Ecto neural progenitor cell (in vitro differentiated cells): ENCODE measurements at regions not wholly inside any gene's neighbourhood (a gene's known extent, or its start where the extent isn't known, plus 50 kb on each side); places are given as distances from the start of the nearest gene placed in this dataset.

Source experiments
- DNase-seq: peaks from one replicate; pipeline ENCODE4 v3.0.0-alpha.2; 2018; ENCODE audit warnings: low spot score

- no peak for DNase-seq
Observed at GRCh38 chr1:184219414-184219813, 167.4 kb upstream of the C1orf21 start.

DNA sequence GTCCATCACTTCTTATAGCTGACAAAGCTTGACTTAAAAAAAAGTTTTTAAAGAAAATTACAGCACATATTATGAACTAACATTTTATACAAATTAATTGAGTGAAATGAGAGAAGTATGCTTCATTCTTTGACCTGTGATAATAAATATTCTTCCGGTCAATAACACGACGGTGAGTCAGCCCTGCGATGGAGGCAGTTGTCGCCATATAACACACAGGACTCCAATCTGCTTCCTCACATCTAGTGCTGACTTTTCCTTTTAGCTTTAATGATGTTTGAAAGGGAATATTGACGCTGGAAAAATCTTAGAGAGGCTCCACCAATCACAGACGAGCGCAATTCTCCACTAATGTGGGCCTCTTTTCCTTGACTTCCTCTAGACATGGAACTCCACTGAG is 166.9 kb upstream of the C1orf21 start:
- no peak for DNase-seq

- no peak for DNase-seq
Observed at GRCh38 chr1:184221087-184221486, 165.7 kb upstream of the C1orf21 start.

DNA sequence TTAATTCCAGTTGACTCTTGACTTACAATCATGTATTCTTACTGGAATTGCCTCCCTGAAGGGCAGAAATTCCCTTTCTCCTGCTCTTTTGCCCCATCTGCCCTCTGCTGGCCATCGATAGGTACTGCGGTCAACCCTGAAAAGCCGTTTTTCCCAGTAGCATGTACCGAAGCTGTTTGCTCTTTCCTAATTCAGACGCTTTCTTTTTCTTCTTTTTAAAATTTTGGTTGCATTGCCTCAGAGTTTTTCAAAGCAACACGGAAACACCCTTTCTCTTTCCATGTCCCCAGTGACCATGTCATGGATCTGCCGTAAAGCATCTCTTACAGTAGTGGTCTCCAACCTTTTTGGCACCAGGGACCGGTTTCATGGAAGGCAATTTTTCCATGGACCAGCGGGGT is 164.2 kb upstream of the C1orf21 start:
- peak; percentile 63 for DNase-seq

GRCh38 chr1:184223216-184223615 is 163.6 kb upstream of the C1orf21 start:
- no peak for DNase-seq

DNA sequence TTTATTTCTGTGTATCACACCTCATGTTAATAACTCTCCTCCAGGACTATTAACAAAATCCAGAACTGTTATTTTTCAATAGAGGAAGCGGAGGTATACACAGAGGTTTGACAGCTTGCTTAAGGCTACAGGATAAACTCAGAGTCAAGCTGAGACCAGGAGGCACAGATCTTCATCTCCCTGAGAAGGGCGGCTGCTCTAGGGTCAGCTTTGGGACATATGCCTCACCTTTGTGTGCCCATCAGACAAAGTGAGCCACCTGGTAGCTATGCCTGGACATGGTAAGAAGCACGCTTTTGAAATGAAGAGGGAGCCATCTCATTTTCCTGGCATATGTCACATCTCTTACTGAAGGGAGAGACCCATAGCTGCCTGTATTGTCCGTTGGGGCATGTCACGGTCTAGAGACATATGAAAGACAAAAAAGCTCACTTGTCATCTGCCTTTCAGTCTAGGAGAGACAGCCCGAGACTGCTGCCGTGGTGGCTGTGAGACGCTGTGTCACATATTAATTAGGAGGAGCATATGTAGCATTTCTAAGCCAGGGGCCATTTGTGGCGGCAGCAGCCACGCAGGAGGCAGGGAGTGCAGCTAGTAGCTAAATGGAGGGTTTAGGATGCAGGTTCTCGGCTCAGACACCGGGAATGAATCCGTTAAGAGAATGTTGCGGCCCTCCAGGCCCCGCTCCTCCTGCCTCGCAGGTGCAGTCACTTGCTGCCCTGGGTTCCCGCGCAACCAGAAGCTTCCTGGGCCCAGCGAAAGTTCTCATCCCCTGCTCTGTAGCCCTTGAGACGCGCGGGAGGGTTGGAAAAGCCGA is 161.3 kb upstream of the C1orf21 start:
- DNase-seq: no peak

- DNase-seq: no peak
Observed at GRCh38 chr1:184226100-184226487, 160.7 kb upstream of the C1orf21 start.

DNA sequence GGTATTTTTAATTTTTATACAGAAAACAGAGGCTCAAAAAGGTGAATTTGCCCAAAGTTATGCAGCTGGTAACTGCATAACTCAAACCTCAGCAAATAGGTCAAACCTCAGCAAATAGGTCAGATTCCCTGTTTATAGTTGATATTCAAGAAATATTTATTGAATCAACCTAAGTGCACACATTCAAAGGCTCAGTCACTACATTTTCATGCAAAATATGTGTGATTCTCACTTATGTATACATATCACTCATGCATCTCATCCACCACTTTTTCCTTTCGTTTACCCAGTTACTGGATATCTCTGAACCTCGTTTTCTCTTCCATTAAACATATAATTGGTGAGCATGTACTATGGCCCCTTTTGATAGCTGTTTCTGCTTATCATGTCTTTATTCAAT is 158.3 kb upstream of the C1orf21 start:
- DNase-seq: no peak

GRCh38 chr1:184237588-184237987 is 149.2 kb upstream of the C1orf21 start:
- DNase-seq: no peak

- DNase-seq: no peak
Observed at GRCh38 chr1:184241446-184241845, 145.4 kb upstream of the C1orf21 start.

GRCh38 chr1:184242507-184242943 is 144.3 kb upstream of the C1orf21 start:
- DNase-seq: no peak

- no peak for DNase-seq
Observed at GRCh38 chr1:184244962-184245361, 141.9 kb upstream of the C1orf21 start.

DNA sequence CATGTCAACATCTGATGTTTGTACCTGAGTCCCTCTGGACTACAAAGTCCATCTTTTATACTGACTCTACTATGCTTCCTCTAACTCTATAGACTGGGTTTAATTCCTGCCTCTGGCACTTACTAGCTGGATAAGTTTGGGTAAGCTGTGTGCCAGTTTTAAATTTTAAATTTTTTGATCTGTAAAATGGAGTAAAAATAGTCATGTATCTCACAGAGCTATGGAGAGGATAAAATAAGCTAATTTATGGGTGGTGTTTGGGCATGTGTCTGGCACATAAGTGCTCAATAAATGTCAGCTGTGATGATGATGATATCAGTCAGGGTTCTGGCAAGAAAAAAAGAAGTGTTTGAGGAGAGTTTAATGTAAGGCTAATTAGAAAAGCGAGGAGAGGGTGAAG is 139.2 kb upstream of the C1orf21 start:
- no peak for DNase-seq

- DNase-seq: no peak
Observed at GRCh38 chr1:184253921-184254320, 132.9 kb upstream of the C1orf21 start.

DNA sequence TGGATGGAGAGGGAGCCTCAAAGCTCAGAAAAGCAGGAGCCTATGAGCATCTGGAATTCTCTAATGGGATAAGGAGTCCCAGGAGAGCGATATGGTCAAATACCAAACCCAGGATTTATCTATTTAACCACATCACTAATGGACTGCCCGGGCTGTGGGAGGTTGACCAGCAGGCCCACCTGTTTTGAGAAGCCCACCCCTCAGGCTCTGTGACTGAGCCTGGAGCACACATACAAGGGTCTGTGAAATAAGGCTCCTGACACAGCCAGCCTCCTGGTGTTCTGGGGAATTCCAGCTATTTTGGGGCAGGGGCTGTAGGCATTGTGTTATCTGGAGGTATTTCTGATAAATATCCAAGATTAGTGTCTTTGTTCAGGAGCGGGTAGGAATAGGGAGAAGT is 132.0 kb upstream of the C1orf21 start:
- DNase-seq: no peak

GRCh38 chr1:184255560-184255959 is 131.3 kb upstream of the C1orf21 start:
- no peak for DNase-seq

GRCh38 chr1:184257873-184258272 is 129.0 kb upstream of the C1orf21 start:
- no peak for DNase-seq

- no peak for DNase-seq
Observed at GRCh38 chr1:184258525-184258924, 128.3 kb upstream of the C1orf21 start.

GRCh38 chr1:184260382-184260781 is 126.4 kb upstream of the C1orf21 start:
- no peak for DNase-seq

DNA sequence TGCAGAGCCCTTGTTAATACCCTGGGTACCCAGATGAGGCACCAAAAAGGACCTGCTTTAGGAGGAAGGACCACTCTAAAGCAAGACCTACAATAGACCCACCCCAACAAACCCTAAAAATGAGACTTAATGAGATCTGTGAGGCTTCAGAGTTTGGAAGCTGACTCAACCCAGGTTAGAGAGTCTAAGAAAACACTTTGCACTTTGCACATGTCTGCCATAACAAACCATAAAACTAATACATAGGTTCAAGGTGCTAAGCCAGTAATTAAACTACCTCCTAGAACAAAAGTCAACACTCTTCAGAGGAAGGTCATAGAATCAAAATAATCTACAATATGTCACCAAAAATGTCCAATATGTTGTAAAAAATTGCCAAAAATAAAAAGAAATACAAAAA is 124.7 kb upstream of the C1orf21 start:
- DNase-seq: no peak

DNA sequence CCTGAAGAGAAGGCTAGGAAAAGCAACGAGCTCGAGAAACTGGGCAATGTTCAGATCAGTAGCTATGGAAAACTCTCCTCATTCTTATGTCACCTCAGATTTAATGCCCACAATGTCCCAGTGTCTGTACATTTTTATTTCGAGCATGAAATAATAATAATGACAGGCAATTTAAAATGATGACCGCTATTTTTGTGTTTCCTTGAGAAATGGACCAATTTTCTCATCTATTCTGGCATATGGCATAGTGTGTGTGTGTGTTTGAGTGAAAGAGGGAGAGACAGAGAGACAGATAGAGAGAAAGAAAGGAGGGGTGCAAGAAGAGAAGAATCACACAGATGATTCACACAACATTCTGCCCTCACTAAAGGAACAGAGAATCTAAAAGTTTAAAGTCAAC is 119.1 kb upstream of the C1orf21 start:
- no peak for DNase-seq

DNA sequence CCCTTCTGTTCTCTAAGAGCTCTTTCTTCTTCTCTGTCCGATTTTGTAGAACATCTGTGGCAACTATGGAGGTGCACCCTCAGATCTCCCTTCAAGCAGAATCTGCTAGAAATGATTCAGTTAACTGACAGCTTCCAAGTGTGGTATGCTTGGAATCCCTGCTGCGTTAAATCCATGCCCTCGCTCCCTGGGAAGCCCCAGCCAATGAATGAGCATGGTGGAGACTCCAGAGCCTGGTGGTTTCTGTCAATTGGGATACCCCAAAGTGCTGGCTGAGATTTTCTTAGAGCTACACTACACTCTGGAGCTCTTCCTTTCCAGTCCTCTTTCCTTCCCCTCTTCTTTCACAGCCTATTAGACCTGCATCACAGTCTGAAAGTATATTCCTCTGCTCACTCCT is 116.3 kb upstream of the C1orf21 start:
- no peak for DNase-seq

DNA sequence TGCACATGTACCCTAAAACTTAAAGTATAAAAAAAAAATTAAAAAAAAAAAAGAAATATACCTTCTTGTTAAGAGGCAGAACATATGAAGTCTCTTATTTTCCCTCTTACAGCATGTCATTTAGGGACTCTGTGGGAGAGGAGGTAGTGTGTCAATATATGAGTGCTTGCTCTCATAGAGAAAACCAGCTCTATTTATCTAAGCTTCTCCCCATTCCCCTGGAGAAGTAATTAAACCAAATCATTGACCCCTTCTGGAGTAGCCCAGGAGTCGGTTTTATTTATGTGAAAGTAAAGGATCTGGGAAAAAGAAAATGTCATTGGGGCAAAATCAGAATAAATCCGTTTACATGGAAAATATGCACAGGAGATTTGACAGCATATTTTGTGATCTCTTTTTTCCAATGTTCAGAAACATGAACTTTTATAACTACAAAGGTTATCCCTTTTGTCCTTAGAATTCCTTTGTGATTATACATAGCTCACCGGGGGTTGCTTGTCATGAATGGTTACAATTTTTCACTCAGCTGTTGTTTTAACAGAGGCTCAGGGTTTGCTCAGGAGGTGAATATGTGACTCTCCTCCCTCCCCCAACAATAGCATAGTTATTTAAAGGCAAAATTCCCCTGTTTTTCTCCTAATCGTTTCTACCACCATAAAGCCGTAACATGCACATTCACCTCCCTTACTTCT is 114.5 kb upstream of the C1orf21 start:
- no peak for DNase-seq

- no peak for DNase-seq
Observed at GRCh38 chr1:184276416-184276815, 110.4 kb upstream of the C1orf21 start.
